ENCODE measurements at regions not wholly inside any gene's neighbourhood (a gene's known extent, or its start where the extent isn't known, plus 50 kb on each side); places are given as distances from the start of the nearest gene placed in this dataset.

GRCh38 chr4:185955826-185956543 lies 113.0 kb upstream of the TLR3 start:
- H3K9ac ChIP-seq (ENCODE audit: low read length), result no peak overlapping the region
- no peak overlapping the region for H3K4me2 ChIP-seq (ENCODE audit: low read length)
- peaks cover 3% of the 10 kb centered on the region; the same call in 1 of the 2 replicates for H3K9me3 ChIP-seq (ENCODE audit: low read length)
- no peak overlapping the region for H3K27ac ChIP-seq (ENCODE audit: low read depth, low read length, poor library complexity, severe bottlenecking)
- no peaks in the 10 kb centered on the region for H4K20me1 ChIP-seq (ENCODE audit: insufficient read depth, low read length)
- no peaks in the 10 kb centered on the region for H3K36me3 ChIP-seq (ENCODE audit: insufficient read depth, low read length)
- H3K4me3 ChIP-seq (ENCODE audit: low read depth, low read length, poor library complexity, severe bottlenecking), result no peak overlapping the region
- TF ChIP-seq EZH2 (IDR thresholded peaks at IDR 0.05; ENCODE audit: borderline replicate concordance, low read length) (no peak), CTCF (IDR thresholded peaks at IDR 0.05; ENCODE audit: low read length) (no peak)
- no peaks in the 10 kb centered on the region for H3K79me2 ChIP-seq (ENCODE audit: insufficient read depth, low read length)
- H3K27me3 ChIP-seq (ENCODE audit: insufficient read depth, low read length), result peaks cover 3% of the 10 kb centered on the region; the same call in 1 of the 2 replicates
- no peaks in the 10 kb centered on the region for H3K4me1 ChIP-seq (ENCODE audit: insufficient read depth, low read length, severe bottlenecking)
- no peaks in the 10 kb centered on the region for H3F3A ChIP-seq (ENCODE audit: insufficient read depth, low read length)
- no peaks in the 10 kb centered on the region for H3K9me2 ChIP-seq (ENCODE audit: low read depth, low read length)
- no peak overlapping the region for H2AFZ ChIP-seq (ENCODE audit: low read length)

- Histone ChIP-seq H3K9me2 (ENCODE audit: low read depth, low read length) (no peaks in the 10 kb centered on the region), H3K4me2 (ENCODE audit: low read length) (no peak overlapping the region), H3K4me1 (ENCODE audit: insufficient read depth, low read length, severe bottlenecking) (no peaks in the 10 kb centered on the region), H3K36me3 (ENCODE audit: insufficient read depth, low read length) (no peaks in the 10 kb centered on the region), H3K27me3 (ENCODE audit: insufficient read depth, low read length) (peaks cover 3% of the 10 kb centered on the region; the same call in 1 of the 2 replicates), H3K27ac (ENCODE audit: low read depth, low read length, poor library complexity, severe bottlenecking) (no peak overlapping the region), H2AFZ (ENCODE audit: low read length) (no peak overlapping the region), H3K9me3 (ENCODE audit: low read length) (peaks cover 5% of the 10 kb centered on the region; the same call in 1 of the 2 replicates), H3K79me2 (ENCODE audit: insufficient read depth, low read length) (no peaks in the 10 kb centered on the region), H4K20me1 (ENCODE audit: insufficient read depth, low read length) (no peaks in the 10 kb centered on the region), H3F3A (ENCODE audit: insufficient read depth, low read length) (no peaks in the 10 kb centered on the region), H3K9ac (ENCODE audit: low read length) (no peak overlapping the region), H3K4me3 (ENCODE audit: low read depth, low read length, poor library complexity, severe bottlenecking) (no peak overlapping the region)
- TF ChIP-seq CTCF (IDR thresholded peaks at IDR 0.05; ENCODE audit: low read length), result no peak
- no peak for TF ChIP-seq EZH2 (IDR thresholded peaks at IDR 0.05; ENCODE audit: borderline replicate concordance, low read length)
Measured at GRCh38 chr4:185956544-185956940, 112.4 kb upstream of the TLR3 start.

- TF ChIP-seq CTCF (IDR thresholded peaks at IDR 0.05; ENCODE audit: low read length), result no peak
- no peak for TF ChIP-seq EZH2 (IDR thresholded peaks at IDR 0.05; ENCODE audit: borderline replicate concordance, low read length)
- H3K9ac ChIP-seq (ENCODE audit: low read length), result no peak overlapping the region
Measured at GRCh38 chr4:185958094-185958747, 110.7 kb upstream of the TLR3 start.

More at GRCh38 chr4:185958094-185958747, 110.7 kb upstream of the TLR3 start:
- Histone ChIP-seq H3K9me2 (ENCODE audit: low read depth, low read length) (no peaks in the 10 kb centered on the region), H3K9me3 (ENCODE audit: low read length) (peaks cover 5% of the 10 kb centered on the region; the same call in 1 of the 2 replicates), H3F3A (ENCODE audit: insufficient read depth, low read length) (no peaks in the 10 kb centered on the region), H3K4me2 (ENCODE audit: low read length) (no peak overlapping the region), H3K27me3 (ENCODE audit: insufficient read depth, low read length) (peaks cover 3% of the 10 kb centered on the region; the same call in 1 of the 2 replicates), H2AFZ (ENCODE audit: low read length) (no peak overlapping the region), H3K27ac (ENCODE audit: low read depth, low read length, poor library complexity, severe bottlenecking) (no peak overlapping the region), H4K20me1 (ENCODE audit: insufficient read depth, low read length) (no peaks in the 10 kb centered on the region), H3K36me3 (ENCODE audit: insufficient read depth, low read length) (no peaks in the 10 kb centered on the region), H3K79me2 (ENCODE audit: insufficient read depth, low read length) (no peaks in the 10 kb centered on the region), H3K4me3 (ENCODE audit: low read depth, low read length, poor library complexity, severe bottlenecking) (no peak overlapping the region), H3K4me1 (ENCODE audit: insufficient read depth, low read length, severe bottlenecking) (no peaks in the 10 kb centered on the region)

Data from OCI-LY1 (cell line).